ENCODE measurements at regions not wholly inside any gene's neighbourhood (a gene's known extent, or its start where the extent isn't known, plus 50 kb on each side); places are given as distances from the start of the nearest gene placed in this dataset.

GRCh38 chr5:155088811-155089210 is 75.3 kb downstream of the KIF4B start:
- Histone ChIP-seq H3K36me3 (ENCODE audit: control insufficient read depth in 5 of 5, insufficient read depth in 5 of 5, low read length in 5 of 5) (no peaks in the 10 kb centered on the region), H3K4me1 (ENCODE audit: control insufficient read depth in 5 of 5, insufficient read depth in 5 of 5, low read length in 5 of 5) (peaks cover 0 to 6% (median 0%) of the 10 kb centered on the region in 5 donors), H3K9ac (ENCODE audit: low read length in 5 of 5) (no peak overlapping the region)

GRCh38 chr5:155089643-155090042 is 76.1 kb downstream of the KIF4B start:
- Histone ChIP-seq H3K27ac (ENCODE audit: low read depth, low read length) (no peak overlapping the region), H3K36me3 (ENCODE audit: control insufficient read depth in 5 of 5, insufficient read depth in 5 of 5, low read length in 5 of 5) (no peaks in the 10 kb centered on the region), H3K4me3 (ENCODE audit: low read depth in 1 of 5, low read length in 5 of 5) (no peak overlapping the region), H3K9ac (ENCODE audit: low read length in 5 of 5) (no peak overlapping the region), H3K27me3 (ENCODE audit: control insufficient read depth in 5 of 5, insufficient read depth in 4 of 5, low read length in 5 of 5) (no peaks in the 10 kb centered on the region), H3K4me1 (ENCODE audit: control insufficient read depth in 5 of 5, insufficient read depth in 5 of 5, low read length in 5 of 5) (peaks cover 0 to 6% (median 0%) of the 10 kb centered on the region in 5 donors), H3K9me3 (ENCODE audit: control insufficient read depth in 5 of 5, low read length in 5 of 5) (no peaks in the 10 kb centered on the region)

More at GRCh38 chr5:155088811-155089210, 75.3 kb downstream of the KIF4B start:
- H3K27ac ChIP-seq (ENCODE audit: low read depth, low read length) = no peak overlapping the region
- H3K27me3 ChIP-seq (ENCODE audit: control insufficient read depth in 5 of 5, insufficient read depth in 4 of 5, low read length in 5 of 5) = no peaks in the 10 kb centered on the region
- no peaks in the 10 kb centered on the region for H3K9me3 ChIP-seq (ENCODE audit: control insufficient read depth in 5 of 5, low read length in 5 of 5)
- no peak overlapping the region for H3K4me3 ChIP-seq (ENCODE audit: low read depth in 1 of 5, low read length in 5 of 5)

GRCh38 chr5:155091063-155091648 is 77.6 kb downstream of the KIF4B start:
- Histone ChIP-seq H3K4me3 (ENCODE audit: low read depth in 1 of 5, low read length in 5 of 5) (no peak overlapping the region), H3K27me3 (ENCODE audit: control insufficient read depth in 5 of 5, insufficient read depth in 4 of 5, low read length in 5 of 5) (no peaks in the 10 kb centered on the region), H3K9me3 (ENCODE audit: control insufficient read depth in 5 of 5, low read length in 5 of 5) (no peaks in the 10 kb centered on the region), H3K4me1 (ENCODE audit: control insufficient read depth in 5 of 5, insufficient read depth in 5 of 5, low read length in 5 of 5) (peaks cover 0 to 6% (median 0%) of the 10 kb centered on the region in 5 donors), H3K36me3 (ENCODE audit: control insufficient read depth in 5 of 5, insufficient read depth in 5 of 5, low read length in 5 of 5) (no peaks in the 10 kb centered on the region), H3K9ac (ENCODE audit: low read length in 5 of 5) (no peak overlapping the region), H3K27ac (ENCODE audit: low read depth, low read length) (no peak overlapping the region)

- H3K9ac ChIP-seq (ENCODE audit: low read length in 5 of 5) = no peak overlapping the region
Observed at GRCh38 chr5:155091768-155092717, 78.5 kb downstream of the KIF4B start.

GRCh38 chr5:155094455-155094854 is 80.9 kb downstream of the KIF4B start:
- peaks cover 0 to 6% (median 0%) of the 10 kb centered on the region in 5 donors for H3K4me1 ChIP-seq (ENCODE audit: control insufficient read depth in 5 of 5, insufficient read depth in 5 of 5, low read length in 5 of 5)
- H3K36me3 ChIP-seq (ENCODE audit: control insufficient read depth in 5 of 5, insufficient read depth in 5 of 5, low read length in 5 of 5) = no peaks in the 10 kb centered on the region
- no peak overlapping the region for H3K27ac ChIP-seq (ENCODE audit: low read depth, low read length)
- H3K9ac ChIP-seq (ENCODE audit: low read length in 5 of 5) = no peak overlapping the region
- no peak overlapping the region for H3K4me3 ChIP-seq (ENCODE audit: low read depth in 1 of 5, low read length in 5 of 5)
- peaks cover 0 to 2% (median 0%) of the 10 kb centered on the region in 5 donors for H3K9me3 ChIP-seq (ENCODE audit: control insufficient read depth in 5 of 5, low read length in 5 of 5)
- no peaks in the 10 kb centered on the region for H3K27me3 ChIP-seq (ENCODE audit: control insufficient read depth in 5 of 5, insufficient read depth in 4 of 5, low read length in 5 of 5)

More at GRCh38 chr5:155091768-155092717, 78.5 kb downstream of the KIF4B start:
- Histone ChIP-seq H3K9me3 (ENCODE audit: control insufficient read depth in 5 of 5, low read length in 5 of 5) (no peaks in the 10 kb centered on the region), H3K27me3 (ENCODE audit: control insufficient read depth in 5 of 5, insufficient read depth in 4 of 5, low read length in 5 of 5) (no peaks in the 10 kb centered on the region), H3K36me3 (ENCODE audit: control insufficient read depth in 5 of 5, insufficient read depth in 5 of 5, low read length in 5 of 5) (no peaks in the 10 kb centered on the region), H3K27ac (ENCODE audit: low read depth, low read length) (no peak overlapping the region), H3K4me3 (ENCODE audit: low read depth in 1 of 5, low read length in 5 of 5) (no peak overlapping the region), H3K4me1 (ENCODE audit: control insufficient read depth in 5 of 5, insufficient read depth in 5 of 5, low read length in 5 of 5) (peaks cover 0 to 6% (median 0%) of the 10 kb centered on the region in 5 donors)

DNA sequence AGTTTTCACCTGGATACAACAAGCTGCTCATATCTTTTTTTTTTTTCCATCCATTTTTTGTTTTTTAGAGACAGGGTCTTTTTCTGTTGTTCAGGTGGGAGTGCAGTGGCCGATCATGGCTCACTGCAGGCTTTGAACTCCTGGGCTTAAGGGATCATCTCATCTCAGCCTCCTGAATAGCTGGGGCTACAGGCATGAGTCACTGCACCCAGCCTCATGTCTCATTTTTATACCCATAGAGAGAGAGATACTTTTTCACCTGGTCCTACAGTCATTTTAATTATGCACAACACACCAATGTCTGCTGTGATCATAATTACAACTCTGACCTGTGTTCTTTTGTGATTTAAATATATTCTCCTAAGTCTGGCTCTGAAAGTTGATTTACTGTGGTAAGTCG is 84.4 kb downstream of the KIF4B start:
- no peak overlapping the region for H3K27ac ChIP-seq (ENCODE audit: low read depth, low read length)
- H3K27me3 ChIP-seq (ENCODE audit: control insufficient read depth in 5 of 5, insufficient read depth in 4 of 5, low read length in 5 of 5) = peaks cover 0 to 4% (median 0%) of the 10 kb centered on the region in 5 donors
- no peak overlapping the region for H3K4me3 ChIP-seq (ENCODE audit: low read depth in 1 of 5, low read length in 5 of 5)
- peaks cover 0 to 2% (median 0%) of the 10 kb centered on the region in 5 donors for H3K9me3 ChIP-seq (ENCODE audit: control insufficient read depth in 5 of 5, low read length in 5 of 5)
- no peaks in the 10 kb centered on the region for H3K36me3 ChIP-seq (ENCODE audit: control insufficient read depth in 5 of 5, insufficient read depth in 5 of 5, low read length in 5 of 5)
- H3K4me1 ChIP-seq (ENCODE audit: control insufficient read depth in 5 of 5, insufficient read depth in 5 of 5, low read length in 5 of 5) = no peaks in the 10 kb centered on the region
- H3K9ac ChIP-seq (ENCODE audit: low read length in 5 of 5) = no peak overlapping the region

GRCh38 chr5:155098433-155098832 is 84.9 kb downstream of the KIF4B start:
- peaks cover 0 to 2% (median 0%) of the 10 kb centered on the region in 5 donors for H3K9me3 ChIP-seq (ENCODE audit: control insufficient read depth in 5 of 5, low read length in 5 of 5)
- H3K36me3 ChIP-seq (ENCODE audit: control insufficient read depth in 5 of 5, insufficient read depth in 5 of 5, low read length in 5 of 5) = no peaks in the 10 kb centered on the region
- no peak overlapping the region for H3K4me3 ChIP-seq (ENCODE audit: low read depth in 1 of 5, low read length in 5 of 5)
- H3K27ac ChIP-seq (ENCODE audit: low read depth, low read length) = no peak overlapping the region
- peaks cover 0 to 4% (median 0%) of the 10 kb centered on the region in 5 donors for H3K27me3 ChIP-seq (ENCODE audit: control insufficient read depth in 5 of 5, insufficient read depth in 4 of 5, low read length in 5 of 5)
- H3K4me1 ChIP-seq (ENCODE audit: control insufficient read depth in 5 of 5, insufficient read depth in 5 of 5, low read length in 5 of 5) = no peaks in the 10 kb centered on the region
- no peak overlapping the region for H3K9ac ChIP-seq (ENCODE audit: low read length in 5 of 5)

DNA sequence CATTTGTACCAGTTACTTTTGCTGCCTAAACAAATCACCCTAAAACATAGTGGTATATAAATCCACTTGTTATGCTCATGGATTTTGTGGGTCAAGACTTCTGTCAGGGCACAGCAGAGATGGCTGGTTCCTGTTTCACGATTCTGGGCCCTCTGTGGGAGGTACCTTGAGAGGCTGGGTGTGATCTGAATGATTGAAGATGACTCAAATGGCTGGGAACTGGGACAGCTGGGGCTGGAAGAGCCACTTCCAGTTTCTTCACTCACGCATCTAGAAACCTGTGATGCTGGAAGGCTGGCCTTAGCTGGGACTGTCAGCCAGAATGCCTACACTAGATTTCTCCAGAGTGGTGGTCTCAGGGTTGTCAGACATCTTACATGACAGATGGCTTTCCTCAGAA is 88.1 kb downstream of the KIF4B start:
- Histone ChIP-seq H3K4me3 (ENCODE audit: low read depth in 1 of 5, low read length in 5 of 5) (no peak overlapping the region), H3K9ac (ENCODE audit: low read length in 5 of 5) (no peak overlapping the region), H3K9me3 (ENCODE audit: control insufficient read depth in 5 of 5, low read length in 5 of 5) (peaks cover 0 to 2% (median 0%) of the 10 kb centered on the region in 5 donors), H3K4me1 (ENCODE audit: control insufficient read depth in 5 of 5, insufficient read depth in 5 of 5, low read length in 5 of 5) (no peaks in the 10 kb centered on the region), H3K36me3 (ENCODE audit: control insufficient read depth in 5 of 5, insufficient read depth in 5 of 5, low read length in 5 of 5) (no peaks in the 10 kb centered on the region), H3K27me3 (ENCODE audit: control insufficient read depth in 5 of 5, insufficient read depth in 4 of 5, low read length in 5 of 5) (peaks cover 0 to 4% (median 0%) of the 10 kb centered on the region in 5 donors), H3K27ac (ENCODE audit: low read depth, low read length) (no peak overlapping the region)

DNA sequence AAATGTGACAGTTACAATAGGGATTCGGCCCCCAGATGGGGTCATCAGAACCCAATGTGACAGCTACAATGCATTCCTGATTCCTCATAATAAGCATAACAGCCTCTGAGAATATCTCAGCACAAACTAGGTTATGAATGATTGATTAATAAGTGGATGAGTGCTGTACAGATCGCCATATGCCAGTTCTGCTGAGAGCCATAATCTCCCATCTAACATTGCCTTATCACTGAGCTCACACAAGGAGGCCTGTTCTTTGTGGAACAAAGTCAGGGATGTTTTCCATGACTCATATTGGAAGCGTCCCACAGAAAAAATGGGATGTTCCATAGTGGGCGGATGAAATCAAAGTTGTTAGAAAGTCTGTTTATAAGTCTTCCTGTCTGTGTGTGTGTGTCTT is 89.6 kb downstream of the KIF4B start:
- H3K9me3 ChIP-seq (ENCODE audit: control insufficient read depth in 5 of 5, low read length in 5 of 5) = peaks cover 0 to 2% (median 0%) of the 10 kb centered on the region in 5 donors
- H3K9ac ChIP-seq (ENCODE audit: low read length in 5 of 5) = no peak overlapping the region
- H3K27ac ChIP-seq (ENCODE audit: low read depth, low read length) = no peak overlapping the region
- no peaks in the 10 kb centered on the region for H3K4me1 ChIP-seq (ENCODE audit: control insufficient read depth in 5 of 5, insufficient read depth in 5 of 5, low read length in 5 of 5)
- no peaks in the 10 kb centered on the region for H3K36me3 ChIP-seq (ENCODE audit: control insufficient read depth in 5 of 5, insufficient read depth in 5 of 5, low read length in 5 of 5)
- H3K4me3 ChIP-seq (ENCODE audit: low read depth in 1 of 5, low read length in 5 of 5) = no peak overlapping the region
- peaks cover 0 to 4% (median 0%) of the 10 kb centered on the region in 5 donors for H3K27me3 ChIP-seq (ENCODE audit: control insufficient read depth in 5 of 5, insufficient read depth in 4 of 5, low read length in 5 of 5)

DNA sequence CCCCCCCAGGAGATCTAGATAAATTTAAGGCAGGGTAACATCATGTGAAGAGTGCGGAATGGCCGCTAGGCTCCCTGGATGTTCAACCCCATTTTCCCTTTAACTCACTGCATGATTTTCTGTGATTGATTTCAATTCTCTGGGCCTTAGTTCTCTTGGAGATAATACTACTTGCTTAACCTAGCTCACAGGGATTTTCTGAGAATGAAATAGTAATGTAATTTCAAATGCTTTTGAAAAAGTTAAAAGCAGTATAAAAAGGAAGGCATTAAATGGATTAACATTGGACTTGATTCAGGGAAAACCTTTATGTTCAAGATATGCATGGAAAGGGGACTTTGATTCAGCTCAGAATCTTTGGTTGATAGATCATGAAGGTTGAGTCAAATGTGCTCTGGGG is 90.9 kb downstream of the KIF4B start:
- peaks cover 0 to 2% (median 0%) of the 10 kb centered on the region in 5 donors for H3K9me3 ChIP-seq (ENCODE audit: control insufficient read depth in 5 of 5, low read length in 5 of 5)
- H3K4me1 ChIP-seq (ENCODE audit: control insufficient read depth in 5 of 5, insufficient read depth in 5 of 5, low read length in 5 of 5) = no peaks in the 10 kb centered on the region
- H3K4me3 ChIP-seq (ENCODE audit: low read depth in 1 of 5, low read length in 5 of 5) = no peak overlapping the region
- H3K9ac ChIP-seq (ENCODE audit: low read length in 5 of 5) = no peak overlapping the region
- H3K27me3 ChIP-seq (ENCODE audit: control insufficient read depth in 5 of 5, insufficient read depth in 4 of 5, low read length in 5 of 5) = peaks cover 0 to 4% (median 0%) of the 10 kb centered on the region in 5 donors
- H3K27ac ChIP-seq (ENCODE audit: low read depth, low read length) = no peak overlapping the region
- no peaks in the 10 kb centered on the region for H3K36me3 ChIP-seq (ENCODE audit: control insufficient read depth in 5 of 5, insufficient read depth in 5 of 5, low read length in 5 of 5)

All from subcutaneous abdominal adipose tissue (tissue), 5 donors.